ENCODE measurements at regions not wholly inside any gene's neighbourhood (a gene's known extent, or its start where the extent isn't known, plus 50 kb on each side); places are given as distances from the start of the nearest gene placed in this dataset.

DNA sequence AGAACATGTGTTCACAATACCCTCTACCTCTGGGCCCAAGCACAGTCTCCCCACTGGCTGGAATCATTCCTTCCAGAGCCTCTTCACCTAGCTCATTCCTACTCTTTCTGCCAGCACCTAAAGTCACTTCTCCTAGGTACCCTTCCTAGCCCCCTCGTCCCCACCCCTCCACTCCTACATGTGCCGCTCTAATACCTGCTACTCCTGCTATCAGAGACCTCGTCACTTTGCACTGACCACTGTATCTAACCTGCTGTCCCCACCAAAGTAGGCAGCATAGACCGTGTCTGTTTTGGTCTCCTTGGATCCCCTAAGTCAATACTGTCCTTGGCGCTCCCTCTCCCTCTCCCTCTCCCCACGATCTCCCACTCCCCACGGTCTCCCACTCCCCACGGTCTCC lies 53.2 kb upstream of the PKDCC start:
- peaks cover 13% of the 10 kb centered on the region for H3K27me3 Mint-ChIP-seq (ENCODE audit: low read depth, unreplicated experiment)
- Histone ChIP-seq H3K27me3 (ENCODE audit: insufficient read depth, low read length) (no peaks in the 10 kb centered on the region), H3K4me2 (ENCODE audit: low read length) (no peak overlapping the region), H2AFZ (ENCODE audit: low read depth, low read length) (no peak overlapping the region), H3K4me3 (ENCODE audit: insufficient read depth, low read depth, low read length) (no peak overlapping the region), H3K27ac (ENCODE audit: low read depth, low read length) (no peak overlapping the region), H3K9ac (ENCODE audit: low read length) (no peak overlapping the region), H3K9me3 (ENCODE audit: insufficient read depth, low read depth, low read length) (no peaks in the 10 kb centered on the region), H3K4me1 (ENCODE audit: insufficient read depth, low read length) (no peaks in the 10 kb centered on the region), H3K36me3 (ENCODE audit: insufficient read depth, low read length) (no peaks in the 10 kb centered on the region), H4K20me1 (ENCODE audit: insufficient read depth, low read length) (no peaks in the 10 kb centered on the region), H3K79me2 (ENCODE audit: insufficient read depth, low read length) (no peaks in the 10 kb centered on the region)
- H3K9me3 Mint-ChIP-seq (ENCODE audit: unreplicated experiment), result peaks cover 5% of the 10 kb centered on the region
- DNase-seq (ENCODE audit: low read depth), result no peak
- no peaks in the 10 kb centered on the region for H3K36me3 Mint-ChIP-seq (ENCODE audit: low read depth, unreplicated experiment)
- H3K27ac Mint-ChIP-seq (ENCODE audit: unreplicated experiment), result no peak overlapping the region
- TF ChIP-seq CTCF (IDR thresholded peaks at IDR 0.05; ENCODE audit: insufficient read depth, low read depth, low read length) (no peak), EZH2 (IDR thresholded peaks at IDR 0.05; ENCODE audit: insufficient read depth, low read length) (no peak)
- FAIRE-seq, result no peak
- peaks cover 15% of the 10 kb centered on the region for H3K4me1 Mint-ChIP-seq (ENCODE audit: low read depth, unreplicated experiment)
- H3K4me3 Mint-ChIP-seq (ENCODE audit: unreplicated experiment), result no peak overlapping the region

DNA sequence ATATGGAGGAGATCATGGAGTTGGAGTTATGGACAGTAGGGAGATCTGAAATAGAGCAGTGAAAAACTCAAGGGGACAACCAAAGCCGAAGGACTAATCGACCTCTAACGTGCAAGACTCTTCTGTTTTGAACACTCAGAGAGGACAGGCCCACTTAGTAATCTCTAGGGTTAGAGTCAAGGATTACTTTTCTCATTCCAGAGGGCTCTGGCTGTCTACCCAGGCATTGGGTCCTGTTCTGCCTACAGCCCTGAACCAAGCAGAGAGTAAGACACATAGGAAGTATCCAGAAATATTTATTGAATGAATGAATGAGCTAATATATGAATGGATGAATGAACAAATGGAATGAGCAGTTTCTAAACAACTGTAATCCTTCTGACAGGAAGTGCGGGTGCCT lies 50.3 kb upstream of the PKDCC start:
- Histone ChIP-seq H3K79me2 (ENCODE audit: insufficient read depth, low read length) (no peaks in the 10 kb centered on the region), H2AFZ (ENCODE audit: low read depth, low read length) (no peak overlapping the region), H3K27ac (ENCODE audit: low read depth, low read length) (no peak overlapping the region), H3K4me2 (ENCODE audit: low read length) (no peak overlapping the region), H3K36me3 (ENCODE audit: insufficient read depth, low read length) (no peaks in the 10 kb centered on the region), H3K9ac (ENCODE audit: low read length) (no peak overlapping the region), H4K20me1 (ENCODE audit: insufficient read depth, low read length) (no peaks in the 10 kb centered on the region), H3K4me3 (ENCODE audit: insufficient read depth, low read depth, low read length) (no peak overlapping the region), H3K27me3 (ENCODE audit: insufficient read depth, low read length) (no peaks in the 10 kb centered on the region), H3K4me1 (ENCODE audit: insufficient read depth, low read length) (no peaks in the 10 kb centered on the region), H3K9me3 (ENCODE audit: insufficient read depth, low read depth, low read length) (no peaks in the 10 kb centered on the region)
- Mint-ChIP-seq H3K27me3 (ENCODE audit: low read depth, unreplicated experiment) (peaks cover 21% of the 10 kb centered on the region), H3K27ac (ENCODE audit: unreplicated experiment) (no peak overlapping the region), H3K36me3 (ENCODE audit: low read depth, unreplicated experiment) (no peaks in the 10 kb centered on the region), H3K4me1 (ENCODE audit: low read depth, unreplicated experiment) (peaks cover 1% of the 10 kb centered on the region), H3K9me3 (ENCODE audit: unreplicated experiment) (peaks cover 5% of the 10 kb centered on the region), H3K4me3 (ENCODE audit: unreplicated experiment) (no peak overlapping the region)
- TF ChIP-seq EZH2 (IDR thresholded peaks at IDR 0.05; ENCODE audit: insufficient read depth, low read length), result no peak
- no peak for TF ChIP-seq CTCF (IDR thresholded peaks at IDR 0.05; ENCODE audit: insufficient read depth, low read depth, low read length)
- DNase-seq (ENCODE audit: low read depth) (no peak), FAIRE-seq (no peak)

Data from astrocyte (in vitro differentiated cells and primary cell).